HL-60 (cell line): ENCODE measurements at regions not wholly inside any gene's neighbourhood (a gene's known extent, or its start where the extent isn't known, plus 50 kb on each side); places are given as distances from the start of the nearest gene placed in this dataset.

Experiments
- DNase-seq, 2 experiments: peaks; one replicate each; pipeline ENCODE4 v3.0.0-alpha.2; 2010 to 2020; ENCODE audit warnings: low read depth in 1 of 2, low spot score in 1 of 2
- H3K27ac ChIP-seq: fragments of 250-450 bp; sonication (Bioruptor Pico); replicated peaks from 2 replicates; pipeline ENCODE4 v1.5.1; 2020; ENCODE audit warnings: mild to moderate bottlenecking, moderate library complexity
- H3K27me3 ChIP-seq: fragments of 250-450 bp; sonication (Bioruptor Pico); 2 replicates; pipeline ENCODE4 v1.5.1; 2021; ENCODE audit warnings: mild to moderate bottlenecking, moderate library complexity; ENCODE audit not compliant: insufficient read depth, poor library complexity, severe bottlenecking
- H3K4me3 ChIP-seq: replicated peaks from 2 replicates; pipeline ENCODE4 v1.5.1; 2011; ENCODE audit warnings: mild to moderate bottlenecking, control low read depth, low read length; ENCODE audit not compliant: insufficient read depth
- GABPA ChIP-seq: IDR thresholded peaks from 2 replicates; pipeline ENCODE4 v1.6.1; 2012; ENCODE audit warnings: low read depth
- POLR2AphosphoS5 ChIP-seq: IDR thresholded peaks from 2 replicates; pipeline ENCODE4 v1.6.1; 2012; ENCODE audit warnings: low read depth
- SPI1 ChIP-seq: IDR thresholded peaks from 2 replicates; pipeline ENCODE4 v1.6.1; 2012; ENCODE audit warnings: low read depth, mild to moderate bottlenecking, borderline replicate concordance
- TF ChIP-seq, protein P1 (sequence below): IDR thresholded peaks from one replicate; pipeline ENCODE4 v1.5.1; 2011; ENCODE audit warnings: low read length, control low read depth, inconsistent platforms; ENCODE audit not compliant: insufficient read depth
- TF ChIP-seq, protein P2 (sequence below): IDR thresholded peaks from 2 replicates; pipeline ENCODE4 v1.6.1; 2012; ENCODE audit warnings: low read depth; ENCODE audit not compliant: insufficient replicate concordance

- no peak for DNase-seq
- no peaks in the 10 kb centered on the region for H3K27me3 ChIP-seq
- no peak overlapping the region for H3K4me3 ChIP-seq
- TF ChIP-seq POLR2AphosphoS5, result no peak
- no peak for TF ChIP-seq SPI1
- TF ChIP-seq, protein P1, sequence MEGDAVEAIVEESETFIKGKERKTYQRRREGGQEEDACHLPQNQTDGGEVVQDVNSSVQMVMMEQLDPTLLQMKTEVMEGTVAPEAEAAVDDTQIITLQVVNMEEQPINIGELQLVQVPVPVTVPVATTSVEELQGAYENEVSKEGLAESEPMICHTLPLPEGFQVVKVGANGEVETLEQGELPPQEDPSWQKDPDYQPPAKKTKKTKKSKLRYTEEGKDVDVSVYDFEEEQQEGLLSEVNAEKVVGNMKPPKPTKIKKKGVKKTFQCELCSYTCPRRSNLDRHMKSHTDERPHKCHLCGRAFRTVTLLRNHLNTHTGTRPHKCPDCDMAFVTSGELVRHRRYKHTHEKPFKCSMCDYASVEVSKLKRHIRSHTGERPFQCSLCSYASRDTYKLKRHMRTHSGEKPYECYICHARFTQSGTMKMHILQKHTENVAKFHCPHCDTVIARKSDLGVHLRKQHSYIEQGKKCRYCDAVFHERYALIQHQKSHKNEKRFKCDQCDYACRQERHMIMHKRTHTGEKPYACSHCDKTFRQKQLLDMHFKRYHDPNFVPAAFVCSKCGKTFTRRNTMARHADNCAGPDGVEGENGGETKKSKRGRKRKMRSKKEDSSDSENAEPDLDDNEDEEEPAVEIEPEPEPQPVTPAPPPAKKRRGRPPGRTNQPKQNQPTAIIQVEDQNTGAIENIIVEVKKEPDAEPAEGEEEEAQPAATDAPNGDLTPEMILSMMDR, result no peak
- TF ChIP-seq, protein P2, sequence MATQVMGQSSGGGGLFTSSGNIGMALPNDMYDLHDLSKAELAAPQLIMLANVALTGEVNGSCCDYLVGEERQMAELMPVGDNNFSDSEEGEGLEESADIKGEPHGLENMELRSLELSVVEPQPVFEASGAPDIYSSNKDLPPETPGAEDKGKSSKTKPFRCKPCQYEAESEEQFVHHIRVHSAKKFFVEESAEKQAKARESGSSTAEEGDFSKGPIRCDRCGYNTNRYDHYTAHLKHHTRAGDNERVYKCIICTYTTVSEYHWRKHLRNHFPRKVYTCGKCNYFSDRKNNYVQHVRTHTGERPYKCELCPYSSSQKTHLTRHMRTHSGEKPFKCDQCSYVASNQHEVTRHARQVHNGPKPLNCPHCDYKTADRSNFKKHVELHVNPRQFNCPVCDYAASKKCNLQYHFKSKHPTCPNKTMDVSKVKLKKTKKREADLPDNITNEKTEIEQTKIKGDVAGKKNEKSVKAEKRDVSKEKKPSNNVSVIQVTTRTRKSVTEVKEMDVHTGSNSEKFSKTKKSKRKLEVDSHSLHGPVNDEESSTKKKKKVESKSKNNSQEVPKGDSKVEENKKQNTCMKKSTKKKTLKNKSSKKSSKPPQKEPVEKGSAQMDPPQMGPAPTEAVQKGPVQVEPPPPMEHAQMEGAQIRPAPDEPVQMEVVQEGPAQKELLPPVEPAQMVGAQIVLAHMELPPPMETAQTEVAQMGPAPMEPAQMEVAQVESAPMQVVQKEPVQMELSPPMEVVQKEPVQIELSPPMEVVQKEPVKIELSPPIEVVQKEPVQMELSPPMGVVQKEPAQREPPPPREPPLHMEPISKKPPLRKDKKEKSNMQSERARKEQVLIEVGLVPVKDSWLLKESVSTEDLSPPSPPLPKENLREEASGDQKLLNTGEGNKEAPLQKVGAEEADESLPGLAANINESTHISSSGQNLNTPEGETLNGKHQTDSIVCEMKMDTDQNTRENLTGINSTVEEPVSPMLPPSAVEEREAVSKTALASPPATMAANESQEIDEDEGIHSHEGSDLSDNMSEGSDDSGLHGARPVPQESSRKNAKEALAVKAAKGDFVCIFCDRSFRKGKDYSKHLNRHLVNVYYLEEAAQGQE, result no peak
- TF ChIP-seq GABPA, result no peak
- H3K27ac ChIP-seq, result no peak overlapping the region
Observed at GRCh38 chr12:67539329-67539728, 109.2 kb upstream of the DYRK2 start.

- DNase-seq, result no peak
- no peak for TF ChIP-seq POLR2AphosphoS5
- TF ChIP-seq, protein P2, result no peak
- no peak overlapping the region for H3K4me3 ChIP-seq
- no peak overlapping the region for H3K27ac ChIP-seq
- H3K27me3 ChIP-seq, result no peaks in the 10 kb centered on the region
Observed at GRCh38 chr12:67539946-67540345, 108.6 kb upstream of the DYRK2 start.

DNA sequence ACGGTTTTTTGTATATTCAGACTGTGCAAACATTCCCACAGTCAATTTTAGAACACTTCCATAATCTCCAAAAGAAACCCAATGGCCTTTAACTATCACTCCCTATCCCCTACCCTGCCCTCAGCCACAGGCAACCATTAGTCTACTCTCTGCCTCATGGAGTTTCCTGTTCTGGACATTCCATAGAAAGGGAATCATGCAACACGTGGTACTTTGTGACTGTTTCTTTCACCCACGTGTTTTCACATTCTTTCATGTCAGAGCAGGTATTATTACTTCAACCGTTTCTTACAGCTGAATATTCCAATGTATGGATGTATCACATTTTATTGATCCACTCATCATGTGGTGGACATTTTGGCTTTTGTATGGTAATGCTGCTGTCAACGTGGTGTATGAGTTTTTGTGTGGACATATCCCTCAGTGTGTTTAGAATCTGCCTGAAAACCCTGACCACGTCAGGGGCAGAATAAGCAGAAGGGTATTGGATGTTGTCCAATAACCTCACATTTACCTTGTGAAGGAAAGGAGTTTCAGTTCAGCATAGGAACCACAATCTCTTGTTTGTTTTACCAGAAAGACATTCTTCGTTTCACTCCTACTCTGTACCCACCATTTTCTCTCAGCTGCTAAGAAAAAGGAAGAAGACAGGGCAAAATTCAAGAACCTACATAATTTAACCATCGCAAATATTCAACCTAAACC, 107.5 kb upstream of the DYRK2 start:
- Histone ChIP-seq H3K27me3 (no peaks in the 10 kb centered on the region), H3K27ac (no peak overlapping the region), H3K4me3 (no peak overlapping the region)
- TF ChIP-seq, protein P2, result no peak
- no peak for TF ChIP-seq POLR2AphosphoS5
- TF ChIP-seq SPI1, result no peak
- TF ChIP-seq, protein P1, result no peak
- no peak for TF ChIP-seq GABPA
- DNase-seq, result no peak
